Common myeloid progenitor, CD34-positive (primary cell): ENCODE measurements at regions not wholly inside any gene's neighbourhood (a gene's known extent, or its start where the extent isn't known, plus 50 kb on each side); places are given as distances from the start of the nearest gene placed in this dataset.
A peak's percentile ranks its signal among the peaks of the same experiment; 100 is the strongest.

Experiments
- CTCF ChIA-PET: fragments of 350-600 bp; sonication (Branson Sonifier 250); formaldehyde crosslinking; loops from one replicate; lab custom pipeline; 2021; ENCODE audit warnings: antibody characterized with exemption; lab: Charles Lee
- POLR2A ChIA-PET: fragments of 350-600 bp; sonication (Branson Sonifier 250); formaldehyde crosslinking; loops from one replicate; lab custom pipeline; 2021; ENCODE audit warnings: antibody characterized with exemption; lab: Charles Lee
- DNase-seq, 3 donors: peaks; one replicate each; pipeline versions ENCODE4 v3.0.0 to v3.0.0-alpha.2; 2013
- H3K27ac ChIP-seq, 2 experiments: 1 replicate in 1 of 2; 2 replicates in 1 of 2; pipeline ENCODE4 v1.7.0; 2013; ENCODE audit warnings: inconsistent platforms in 2 of 2, low read length in 2 of 2, mild to moderate bottlenecking in 2 of 2, low read depth in 1 of 2, moderate library complexity in 1 of 2; ENCODE audit not compliant: severe bottlenecking in 2 of 2, insufficient read depth in 1 of 2, poor library complexity in 1 of 2
- H3K27me3 ChIP-seq, 5 experiments: replicated peaks in 2 of 5; 1 replicate in 3 of 5; 2 replicates in 2 of 5; pipeline versions ENCODE4 v1.6.1 to v1.7.0; 2013; ENCODE audit warnings: low read length in 4 of 5, mild to moderate bottlenecking in 2 of 5, moderate library complexity in 2 of 5, inconsistent platforms in 1 of 5; ENCODE audit not compliant: insufficient read depth in 5 of 5, control insufficient read depth in 4 of 5
- H3K36me3 ChIP-seq, 4 experiments: 1 replicate in 2 of 4; 2 replicates in 2 of 4; pipeline versions ENCODE4 v1.6.1 to v1.7.0; 2013; ENCODE audit warnings: low read length in 3 of 4, control low read depth in 1 of 4, mild to moderate bottlenecking in 1 of 4; ENCODE audit not compliant: control insufficient read depth in 4 of 4, insufficient read depth in 4 of 4
- H3K4me1 ChIP-seq, 4 experiments: 1 replicate in 3 of 4; 2 replicates in 1 of 4; pipeline versions ENCODE4 v1.6.1 to v1.7.1; 2013; ENCODE audit warnings: low read length in 3 of 4, mild to moderate bottlenecking in 3 of 4, control low read depth in 1 of 4, inconsistent platforms in 1 of 4, moderate library complexity in 1 of 4; ENCODE audit not compliant: control insufficient read depth in 4 of 4, insufficient read depth in 4 of 4; ENCODE audit errors: control extremely low read depth in 1 of 4
- H3K4me3 ChIP-seq, 7 experiments: 1 replicate in 4 of 7; 2 replicates in 3 of 7; pipeline versions ENCODE4 v1.5.1 to v1.7.0; 2013; ENCODE audit warnings: mild to moderate bottlenecking in 7 of 7, low read length in 6 of 7, moderate library complexity in 6 of 7, inconsistent platforms in 2 of 7, low read depth in 2 of 7, control low read depth in 1 of 7; ENCODE audit not compliant: insufficient read depth in 4 of 7, control insufficient read depth in 1 of 7; ENCODE audit errors: extremely low read depth in 1 of 7
- H3K9me3 ChIP-seq, 5 experiments: 1 replicate in 4 of 5; 2 replicates in 1 of 5; pipeline versions ENCODE4 v1.6.1 to v1.7.1; 2013; ENCODE audit warnings: low read length in 4 of 5, mild to moderate bottlenecking in 2 of 5, inconsistent platforms in 1 of 5, low read depth in 1 of 5, moderate library complexity in 1 of 5; ENCODE audit not compliant: control insufficient read depth in 4 of 5, insufficient read depth in 2 of 5; ENCODE audit errors: control extremely low read depth in 1 of 5
- WGBS: methylation state at CpG from one replicate; pipeline ENCODE4 v1.1.5; 2013; ENCODE audit not compliant: insufficient coverage; 5-methylcytosine and 5-hydroxymethylcytosine counted together

- ChIA-PET CTCF (no interaction called here), POLR2A (no interaction called here)
- H3K4me1 ChIP-seq = no peaks in the 10 kb centered on the region
- WGBS = no CpG with 5 or more reads among the region's 4 CpGs
- no peaks in the 10 kb centered on the region for H3K9me3 ChIP-seq
- H3K4me3 ChIP-seq = no peak overlapping the region
- no peak for DNase-seq
- H3K27ac ChIP-seq = no peak overlapping the region
- no peaks in the 10 kb centered on the region for H3K36me3 ChIP-seq
- no peaks in the 10 kb centered on the region for H3K27me3 ChIP-seq
Observed at GRCh38 chr5:118628660-118629354, 359.5 kb downstream of the DTWD2 start.

DNA sequence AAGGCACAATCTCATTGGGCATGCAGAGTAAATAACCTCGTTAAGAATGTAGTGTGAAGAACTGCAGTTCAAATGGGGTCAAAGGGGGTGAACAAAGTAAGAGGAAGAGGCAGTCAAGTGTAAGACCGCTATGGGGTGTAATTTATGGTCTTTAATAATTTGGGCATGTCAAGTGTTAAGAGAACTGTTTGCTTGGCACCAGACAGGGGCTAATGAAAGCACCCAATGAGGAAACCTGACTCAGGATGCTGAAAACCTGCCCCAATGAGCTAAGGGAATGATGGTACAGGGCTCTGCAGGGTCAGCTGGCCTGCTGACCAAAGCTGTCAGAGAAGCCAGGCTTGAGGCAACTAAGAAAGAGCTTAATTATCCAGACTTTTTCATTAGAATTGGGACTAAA is 368.1 kb downstream of the DTWD2 start:
- DNase-seq = no peak
- CTCF ChIA-PET = no interaction called here
- Histone ChIP-seq H3K4me1 (no peaks in the 10 kb centered on the region), H3K27me3 (no peaks in the 10 kb centered on the region), H3K4me3 (no peak overlapping the region), H3K36me3 (no peaks in the 10 kb centered on the region), H3K9me3 (no peaks in the 10 kb centered on the region), H3K27ac (no peak overlapping the region)
- POLR2A ChIA-PET = no interaction called here
- 45% methylated on average over 2 of the region's 2 CpGs for WGBS

GRCh38 chr5:118619823-118620222 is 368.5 kb downstream of the DTWD2 start:
- H3K9me3 ChIP-seq = no peaks in the 10 kb centered on the region
- H3K36me3 ChIP-seq = no peaks in the 10 kb centered on the region
- H3K27ac ChIP-seq = no peak overlapping the region
- H3K4me1 ChIP-seq = no peaks in the 10 kb centered on the region
- H3K27me3 ChIP-seq = no peaks in the 10 kb centered on the region
- ChIA-PET CTCF (interaction anchor here (1.5 kb wide), 1 partner anchor 9 kb away, joined by 3 read pairs; no protein-coding TSS in a partner anchor), POLR2A (no interaction called here)
- H3K4me3 ChIP-seq = no peak overlapping the region
- WGBS = 50% methylated on average over 2 of the region's 3 CpGs
- no peak for DNase-seq

GRCh38 chr5:118616281-118616680 is 372.1 kb downstream of the DTWD2 start:
- WGBS = no CpG with 5 or more reads among the region's 2 CpGs

DNA sequence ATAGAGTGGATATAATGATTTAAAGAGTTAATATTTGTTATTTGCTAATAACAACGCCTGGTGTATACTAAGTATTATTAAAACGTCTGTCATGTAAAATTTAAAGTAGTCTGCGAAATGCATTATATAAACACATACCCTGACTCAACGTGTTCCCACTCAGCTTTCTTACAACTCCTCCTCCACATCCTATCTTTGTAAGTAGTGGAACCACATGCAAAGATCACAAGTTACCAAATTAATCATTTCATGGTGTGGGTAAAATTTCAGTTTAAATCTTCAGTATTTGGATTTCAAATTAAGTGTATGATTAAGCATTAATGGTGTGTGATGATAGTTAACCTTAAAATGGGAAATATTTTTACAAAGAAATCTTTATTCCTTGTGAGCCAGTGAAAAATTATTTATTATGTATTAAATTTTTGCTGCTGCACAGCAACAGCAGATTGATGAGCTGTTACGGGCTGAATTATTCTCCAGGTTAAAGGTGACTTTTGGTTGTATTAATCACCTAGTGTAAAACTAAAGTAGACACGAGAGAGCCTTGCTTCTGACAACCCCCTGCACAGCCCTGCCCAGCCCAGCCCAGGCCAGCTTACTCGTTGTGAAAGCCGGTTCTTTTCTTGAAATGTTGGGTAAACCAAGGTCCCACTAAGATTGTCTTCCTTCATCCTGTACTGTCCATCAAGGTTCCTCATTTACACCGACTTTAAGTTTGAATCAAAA is 373.5 kb downstream of the DTWD2 start:
- Histone ChIP-seq H3K4me1 (no peaks in the 10 kb centered on the region), H3K9me3 (no peaks in the 10 kb centered on the region), H3K27me3 (no peaks in the 10 kb centered on the region), H3K36me3 (no peaks in the 10 kb centered on the region), H3K4me3 (no peak overlapping the region), H3K27ac (no peak overlapping the region)
- DNase-seq = no peak
- ChIA-PET CTCF (no interaction called here), POLR2A (no interaction called here)
- 80% methylated on average over 2 of the region's 9 CpGs for WGBS

More at GRCh38 chr5:118616281-118616680, 372.1 kb downstream of the DTWD2 start:
- Histone ChIP-seq H3K4me3 (no peak overlapping the region), H3K36me3 (no peaks in the 10 kb centered on the region), H3K9me3 (no peaks in the 10 kb centered on the region), H3K27me3 (no peaks in the 10 kb centered on the region), H3K4me1 (no peaks in the 10 kb centered on the region), H3K27ac (no peak overlapping the region)
- no peak for DNase-seq
- ChIA-PET CTCF (interaction anchor here (2.2 kb wide), 1 partner anchor 9 kb away, joined by 5 read pairs; no protein-coding TSS in a partner anchor), POLR2A (no interaction called here)

- WGBS = 100% methylated on average over 3 of the region's 5 CpGs
- Histone ChIP-seq H3K27ac (no peak overlapping the region), H3K4me3 (no peak overlapping the region), H3K4me1 (no peaks in the 10 kb centered on the region), H3K27me3 (no peaks in the 10 kb centered on the region), H3K9me3 (no peaks in the 10 kb centered on the region), H3K36me3 (no peaks in the 10 kb centered on the region)
- CTCF ChIA-PET = interaction anchor here (0.6 to 4.2 kb wide), 6 partner anchors 8 to 1514 kb away, joined by 3 to 28 read pairs (median 3); no protein-coding TSS in a partner anchor
- POLR2A ChIA-PET = no interaction called here
- peak; percentile 12 to 39 (median 27) for DNase-seq
Observed at GRCh38 chr5:118611332-118611945, 376.9 kb downstream of the DTWD2 start.

GRCh38 chr5:118606940-118607339 is 381.4 kb downstream of the DTWD2 start:
- no peak for DNase-seq
- ChIA-PET CTCF (interaction anchor here (1.0 to 1.3 kb wide), 2 partner anchors 11 to 183 kb away, joined by 3 to 5 read pairs; no protein-coding TSS in a partner anchor), POLR2A (no interaction called here)
- H3K27ac ChIP-seq = no peak overlapping the region
- H3K27me3 ChIP-seq = no peaks in the 10 kb centered on the region
- 98% methylated on average over 5 of the region's 7 CpGs for WGBS
- H3K36me3 ChIP-seq = no peaks in the 10 kb centered on the region
- H3K4me1 ChIP-seq = no peaks in the 10 kb centered on the region
- no peaks in the 10 kb centered on the region for H3K9me3 ChIP-seq
- H3K4me3 ChIP-seq = no peak overlapping the region
